HG03520 (cell line): ENCODE measurements at regions not wholly inside any gene's neighbourhood (a gene's known extent, or its start where the extent isn't known, plus 50 kb on each side); places are given as distances from the start of the nearest gene placed in this dataset.

ENCODE experiments used
- ATAC-seq: cut with Tn5 transposase; IDR thresholded peaks from one replicate; pipeline ENCODE4 v1.9.1; 2021; ENCODE audit warnings: mild to moderate bottlenecking, moderate library complexity; ENCODE audit not compliant: unreplicated experiment

DNA sequence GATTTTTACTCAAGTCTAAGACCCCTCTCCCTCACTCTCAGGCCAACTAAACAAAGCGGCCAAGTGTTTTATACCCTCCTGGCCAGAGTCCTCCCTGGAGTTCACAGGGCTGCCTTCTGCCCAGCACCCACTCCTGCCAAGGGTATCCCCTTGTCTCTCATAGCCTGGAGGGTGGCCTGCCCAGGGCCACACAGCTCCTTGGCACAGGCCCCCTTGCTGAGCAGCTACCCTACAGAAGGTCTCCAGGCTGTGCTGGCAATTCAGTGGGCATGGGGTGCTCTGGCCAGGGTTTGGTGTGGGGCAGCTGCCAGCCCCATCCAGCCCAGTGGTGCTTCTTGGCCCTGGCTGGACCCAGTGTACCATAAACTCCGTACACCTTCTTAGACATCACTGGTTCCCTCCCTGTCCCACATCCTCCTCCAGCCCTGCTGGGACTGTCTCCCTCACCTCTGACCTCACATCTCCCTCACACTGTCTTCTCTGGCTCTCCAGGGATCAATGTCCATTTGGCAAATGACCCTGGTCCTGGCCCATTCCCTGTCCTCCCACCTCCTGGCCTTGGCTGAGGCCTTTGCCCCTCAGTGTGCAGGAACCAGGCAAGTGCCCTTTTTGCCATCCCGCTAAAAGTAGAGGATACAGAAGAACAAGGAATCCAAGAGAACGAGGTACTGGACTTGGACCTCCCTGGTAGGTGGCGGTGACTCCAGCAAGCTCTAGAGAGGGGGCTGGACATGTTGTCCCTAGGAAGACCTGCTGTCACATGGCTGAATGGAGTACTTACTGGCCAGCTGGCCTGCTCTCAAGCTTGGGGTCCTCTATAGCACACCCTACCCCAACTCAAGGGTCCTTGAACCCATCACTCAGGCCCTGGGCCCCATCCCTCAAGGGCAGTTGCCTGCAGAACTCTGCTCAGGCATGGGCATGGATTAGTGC, 50.0 kb upstream of the TRPM1 start:
- ATAC-seq: no peak

GRCh38 chr15:31153531-31153930, 52.0 kb upstream of the TRPM1 start:
- no peak for ATAC-seq

DNA sequence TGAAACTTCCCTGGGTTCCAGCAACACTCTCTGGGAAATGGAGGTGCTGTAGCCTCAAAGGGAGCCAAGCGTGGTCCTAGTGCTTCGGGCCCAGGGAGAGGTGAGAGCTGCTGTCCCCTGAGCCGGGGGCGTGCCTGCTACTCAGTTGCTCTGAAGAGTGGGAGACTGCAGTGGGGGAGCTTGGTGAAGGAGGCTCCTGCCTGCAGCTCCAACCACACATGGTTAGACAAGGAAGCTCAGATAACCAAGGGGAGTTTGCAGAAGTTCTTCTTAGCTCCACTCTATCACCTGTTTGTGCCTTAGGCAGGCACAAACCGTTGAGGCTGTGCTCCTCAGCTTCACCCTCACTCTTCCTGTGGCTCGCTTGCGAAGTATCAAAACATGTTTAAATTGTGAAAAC, 53.6 kb upstream of the TRPM1 start:
- no peak for ATAC-seq

DNA sequence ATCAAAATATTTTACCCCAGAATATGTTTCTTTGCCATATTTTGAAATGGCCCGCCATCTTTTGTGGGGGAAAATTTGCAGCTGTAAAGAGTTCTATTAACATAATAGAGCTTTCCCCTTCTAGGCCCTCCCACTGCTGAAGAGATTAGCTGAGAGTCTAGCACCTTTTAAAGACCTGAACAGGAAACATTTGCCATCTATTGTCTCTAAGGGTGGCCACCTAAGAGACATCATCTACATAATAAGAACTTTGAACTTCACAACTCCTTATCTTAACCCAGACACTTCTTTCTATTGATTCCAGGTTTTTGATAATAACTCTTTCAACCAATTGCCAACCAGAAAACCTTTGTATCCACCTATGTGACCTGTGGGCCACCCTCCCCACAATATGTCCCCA, 54.7 kb upstream of the TRPM1 start:
- ATAC-seq: no peak

- ATAC-seq: no peak
Measured at GRCh38 chr15:31156808-31157207, 55.3 kb upstream of the TRPM1 start.

- ATAC-seq: no peak
Measured at GRCh38 chr15:31157644-31158069, 56.1 kb upstream of the TRPM1 start.

DNA sequence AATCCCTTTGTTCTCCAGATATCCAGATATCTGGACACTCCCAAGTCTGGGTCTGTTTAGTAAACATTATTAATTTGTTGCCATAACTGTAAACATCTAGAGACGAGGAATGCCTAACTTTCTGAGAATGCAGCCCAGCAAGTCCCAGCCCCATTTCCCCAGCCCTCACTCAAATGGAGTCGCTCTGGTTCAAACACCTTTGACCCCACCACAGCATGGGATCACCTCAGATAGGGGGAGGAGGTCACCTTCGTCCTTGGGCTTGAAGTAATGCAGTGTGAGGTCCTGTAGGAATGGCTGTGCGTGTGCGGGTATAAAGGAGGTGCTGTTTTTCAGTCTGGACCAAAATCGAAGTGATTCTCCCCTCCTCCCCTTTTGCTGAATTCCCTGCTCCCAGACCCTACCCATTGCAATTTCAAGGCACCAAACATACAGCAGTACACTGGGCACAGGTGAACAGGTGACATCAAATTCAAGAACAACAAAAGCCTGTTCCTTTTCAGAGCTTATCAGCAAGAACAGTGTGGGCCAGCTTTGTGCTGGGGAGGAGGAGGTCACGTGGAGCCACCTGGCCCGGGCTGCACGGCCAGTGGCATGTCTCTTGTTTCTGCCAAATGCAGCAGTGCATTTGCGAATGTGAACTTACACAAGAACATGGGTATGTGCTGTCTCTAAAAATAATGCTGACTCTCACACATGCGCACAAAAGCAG, 57.5 kb upstream of the TRPM1 start:
- no peak for ATAC-seq

DNA sequence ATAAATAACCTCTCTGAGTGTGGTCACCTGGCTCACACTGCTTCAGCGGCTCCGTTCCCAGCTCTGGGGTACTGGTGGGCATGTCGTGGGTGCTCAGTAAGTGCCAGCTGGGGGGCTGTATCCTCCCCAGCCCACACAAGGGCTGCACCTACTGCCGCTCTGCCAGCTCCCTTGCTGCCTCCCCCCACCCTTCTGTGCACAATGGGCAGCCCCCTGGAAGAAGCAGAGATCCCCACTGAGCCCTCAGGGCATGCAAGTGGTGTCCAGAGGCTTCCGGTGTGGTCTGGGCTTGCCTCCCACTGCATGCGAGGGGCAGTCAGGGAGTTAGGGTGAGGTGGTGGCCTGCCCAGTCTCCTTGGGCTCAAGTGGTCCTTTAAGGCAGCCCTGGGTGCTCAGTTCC, 58.3 kb upstream of the TRPM1 start:
- ATAC-seq: no peak

DNA sequence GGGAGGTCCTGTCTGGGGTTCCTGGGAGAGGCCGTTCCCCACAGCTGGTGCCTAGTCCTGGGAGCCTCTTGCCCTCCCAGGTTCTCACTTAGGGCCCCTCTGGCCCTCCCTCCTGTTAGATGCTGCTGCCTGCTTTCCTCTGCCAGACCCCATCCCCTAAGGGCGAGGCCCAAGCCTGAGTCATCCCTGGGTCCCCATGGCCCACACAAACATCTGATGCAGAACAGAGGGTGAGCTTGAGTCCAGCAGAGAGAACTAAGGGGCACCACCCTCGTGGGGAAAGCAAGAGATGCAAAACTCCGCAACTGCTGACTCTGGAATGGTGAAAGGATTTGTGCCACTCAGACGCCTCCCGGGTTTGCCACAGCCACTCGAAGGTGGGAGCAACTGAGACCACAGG, 58.8 kb upstream of the TRPM1 start:
- ATAC-seq: no peak

GRCh38 chr15:31160740-31161495, 59.4 kb upstream of the TRPM1 start:
- ATAC-seq: no peak

DNA sequence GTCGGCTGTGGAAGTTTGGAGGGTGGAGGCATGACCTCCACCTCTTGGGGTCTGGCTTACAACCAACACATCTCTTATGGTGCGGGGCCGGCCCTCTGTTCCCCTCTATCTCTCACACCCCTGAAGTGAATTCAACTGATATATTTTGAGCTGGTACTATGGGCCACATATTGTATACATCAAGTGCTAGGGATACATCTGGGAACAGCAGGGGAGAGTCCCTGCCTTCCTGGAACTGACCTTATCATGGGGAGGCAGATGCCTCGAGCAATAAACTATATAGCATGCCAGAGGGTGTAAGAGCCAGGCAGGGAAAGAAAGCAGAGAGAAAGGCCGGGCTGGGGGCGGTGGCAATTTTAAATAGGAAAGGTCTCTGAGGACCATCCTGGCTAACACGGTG, 60.4 kb upstream of the TRPM1 start:
- ATAC-seq: no peak

DNA sequence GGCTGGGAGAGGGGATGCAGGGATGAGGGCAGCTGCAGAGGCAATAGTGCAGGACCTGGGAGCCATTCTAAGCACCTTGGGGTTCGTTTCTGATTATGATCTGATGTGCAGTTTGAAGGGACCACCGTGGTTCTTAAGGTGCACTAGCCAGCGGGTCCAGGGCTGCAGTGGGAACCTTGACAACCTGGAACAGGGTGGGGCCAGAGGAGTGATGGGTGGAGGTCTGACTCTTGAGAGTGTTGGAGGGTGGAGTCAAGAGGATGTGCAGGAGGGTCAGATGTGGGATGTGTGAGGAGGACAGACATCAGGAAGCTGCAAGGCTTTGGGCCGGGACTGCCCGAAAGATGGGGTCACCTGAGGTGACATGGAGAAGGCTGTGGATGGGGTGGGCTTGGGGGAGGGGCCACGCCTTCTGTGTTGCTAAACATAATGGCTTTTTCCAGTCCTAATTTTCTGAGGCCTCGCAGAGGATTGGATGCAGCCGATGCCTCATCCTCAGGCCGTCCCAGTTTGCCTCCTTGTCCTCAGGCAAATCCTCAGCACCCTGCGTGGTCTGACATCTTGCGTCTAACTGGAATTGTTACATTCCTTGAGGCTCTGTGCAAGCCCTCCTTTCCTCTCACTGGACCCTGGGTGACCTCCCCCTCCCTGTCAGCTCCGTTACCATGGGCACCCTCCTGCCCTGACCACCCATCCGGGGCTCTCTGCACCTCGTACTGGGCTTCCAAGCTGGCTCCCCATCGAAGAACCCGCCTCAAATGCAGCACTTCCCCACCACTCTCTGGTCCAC, 61.4 kb upstream of the TRPM1 start:
- no peak for ATAC-seq

GRCh38 chr15:31163769-31164572, 62.4 kb upstream of the TRPM1 start:
- no peak for ATAC-seq

DNA sequence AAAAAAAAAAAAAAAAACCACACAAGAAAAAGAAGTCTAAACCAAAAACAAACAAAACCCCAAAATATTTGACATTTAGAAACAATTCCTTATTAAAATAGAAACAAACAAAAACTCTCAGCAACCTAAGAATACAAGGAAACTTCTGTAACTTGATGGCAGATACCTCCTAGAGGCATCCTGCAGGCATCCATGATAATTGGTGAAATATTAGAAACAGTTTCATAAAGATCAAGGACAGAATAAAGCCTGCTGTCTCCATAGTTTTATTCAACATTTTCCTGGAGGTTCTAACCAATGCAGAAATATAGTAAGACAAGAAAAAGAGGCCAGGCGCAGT, 63.0 kb upstream of the TRPM1 start:
- ATAC-seq: no peak

GRCh38 chr15:31169558-31169957, 68.0 kb upstream of the TRPM1 start:
- no peak for ATAC-seq

- ATAC-seq: no peak
Measured at GRCh38 chr15:31171731-31172130, 70.2 kb upstream of the TRPM1 start.

- ATAC-seq: no peak
Measured at GRCh38 chr15:31172606-31173005, 71.1 kb upstream of the TRPM1 start.

GRCh38 chr15:31173790-31174450, 72.4 kb upstream of the TRPM1 start:
- no peak for ATAC-seq

- ATAC-seq: no peak
Measured at GRCh38 chr15:31175484-31175883, 74.0 kb upstream of the TRPM1 start.
